Muscle layer of duodenum (tissue), 2 donors: ENCODE measurements at regions not wholly inside any gene's neighbourhood (a gene's known extent, or its start where the extent isn't known, plus 50 kb on each side); places are given as distances from the start of the nearest gene placed in this dataset.

Source experiments
- H3K27ac ChIP-seq: one replicate; pipeline ENCODE4 v1.7.0; 2013; ENCODE audit warnings: mild to moderate bottlenecking, low read length
- H3K27me3 ChIP-seq: one replicate; pipeline ENCODE4 v1.7.0; 2013; ENCODE audit warnings: low read depth, mild to moderate bottlenecking, control low read depth, low read length
- H3K36me3 ChIP-seq, 2 donors: one replicate each; pipeline ENCODE4 v1.7.0; 2013; ENCODE audit warnings: low read length in 2 of 2, control low read depth in 1 of 2, mild to moderate bottlenecking in 1 of 2; ENCODE audit not compliant: insufficient read depth in 2 of 2, control insufficient read depth in 1 of 2
- H3K4me1 ChIP-seq, 2 donors: one replicate each; pipeline ENCODE4 v1.7.0; 2013; ENCODE audit warnings: low read length in 2 of 2, mild to moderate bottlenecking in 2 of 2, control low read depth in 1 of 2, moderate library complexity in 1 of 2; ENCODE audit not compliant: insufficient read depth in 2 of 2, control insufficient read depth in 1 of 2
- H3K4me3 ChIP-seq, 2 donors: one replicate each; pipeline ENCODE4 v1.7.0; 2013; ENCODE audit warnings: low read length in 2 of 2, low read depth in 1 of 2, mild to moderate bottlenecking in 1 of 2
- H3K9me3 ChIP-seq, 2 donors: one replicate each; pipeline ENCODE4 v1.7.0; 2013; ENCODE audit warnings: low read length in 2 of 2, control low read depth in 1 of 2, mild to moderate bottlenecking in 1 of 2; ENCODE audit not compliant: control insufficient read depth in 1 of 2
- donor health status: healthy.

DNA sequence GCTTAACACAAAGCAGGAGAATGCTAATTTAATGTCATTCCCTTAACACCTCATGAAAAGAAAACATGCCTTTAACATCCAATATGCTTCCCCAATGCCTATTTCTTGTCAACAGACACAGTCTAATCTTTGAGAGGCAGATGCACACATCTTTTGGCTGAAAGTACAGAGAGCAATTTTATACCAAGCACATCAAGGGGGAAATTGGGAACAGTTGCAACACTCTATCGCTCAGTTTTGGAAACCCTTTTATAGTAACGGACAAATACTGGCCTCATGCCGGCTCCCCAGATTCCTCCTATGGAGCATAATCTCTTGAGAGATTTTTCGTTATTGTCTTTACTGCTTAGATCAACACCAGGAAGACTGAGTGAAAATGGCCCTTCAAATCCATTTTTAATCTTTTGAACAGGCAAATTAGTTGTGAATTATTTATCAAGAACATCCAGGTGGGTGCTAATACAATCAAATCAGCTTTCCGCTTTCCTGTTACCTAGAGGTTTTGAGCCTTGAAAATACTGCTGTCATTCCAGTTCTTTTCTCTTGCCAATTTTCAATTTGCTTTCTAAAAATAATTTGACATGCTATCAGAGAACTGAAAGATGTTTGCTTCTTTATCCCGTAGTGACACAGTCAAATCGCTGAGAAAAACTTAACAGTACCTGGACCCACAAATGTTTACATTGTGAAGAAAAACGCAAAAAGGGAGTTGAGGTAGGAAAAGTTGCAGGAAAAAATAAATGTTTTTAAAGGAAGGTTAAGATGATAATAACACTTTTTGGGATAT is 60.7 kb upstream of the CAND1 start:
- Histone ChIP-seq H3K9me3 (no peaks in the 10 kb centered on the region), H3K27me3 (no peaks in the 10 kb centered on the region), H3K4me3 (no peak overlapping the region), H3K4me1 (no peaks in the 10 kb centered on the region), H3K27ac (no peak overlapping the region), H3K36me3 (no peaks in the 10 kb centered on the region)

DNA sequence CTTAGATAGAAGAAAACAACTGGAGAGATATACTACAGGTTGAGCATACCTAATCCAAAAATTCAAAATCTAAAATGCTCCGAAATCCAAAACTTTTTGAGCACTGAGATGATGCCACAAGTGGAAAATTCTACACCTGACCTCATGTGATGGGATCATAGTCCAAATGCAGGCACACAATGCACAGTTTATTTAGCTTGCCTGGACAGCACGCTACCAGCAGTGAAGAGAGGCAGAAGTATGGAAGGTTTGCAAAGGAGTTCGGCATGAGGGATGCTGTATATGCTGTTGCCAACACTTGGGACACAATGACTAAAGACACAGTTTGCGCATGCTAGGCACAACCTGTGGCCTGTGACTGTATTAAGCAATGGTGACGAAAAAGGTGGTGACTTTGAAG is 58.1 kb upstream of the CAND1 start:
- Histone ChIP-seq H3K4me1 (no peaks in the 10 kb centered on the region), H3K27ac (no peak overlapping the region)

DNA sequence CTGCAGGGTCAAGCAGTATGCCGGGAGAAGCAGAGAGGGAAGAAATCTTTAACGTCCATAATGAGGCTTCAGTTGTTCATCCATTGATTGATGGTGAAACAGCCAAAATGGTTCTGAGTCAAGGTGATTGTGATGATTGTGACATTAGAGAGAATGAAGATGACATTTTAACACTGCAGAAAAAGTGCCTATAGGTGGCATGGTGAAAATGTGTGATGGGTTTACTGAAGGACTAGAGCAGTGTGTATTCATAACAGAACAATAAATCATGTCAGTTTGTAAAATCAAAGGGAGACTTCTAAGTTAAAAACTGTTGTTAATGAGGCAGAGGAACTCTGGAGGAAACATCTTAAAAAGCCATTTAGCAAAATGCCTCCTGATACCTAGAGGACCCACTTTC is 57.7 kb upstream of the CAND1 start:
- Histone ChIP-seq H3K4me1 (no peaks in the 10 kb centered on the region), H3K9me3 (no peaks in the 10 kb centered on the region), H3K27ac (no peak overlapping the region), H3K36me3 (no peaks in the 10 kb centered on the region), H3K4me3 (no peak overlapping the region), H3K27me3 (no peaks in the 10 kb centered on the region)

More for the DNA sequence above, 58.1 kb upstream of the CAND1 start:
- Histone ChIP-seq H3K27me3 (no peaks in the 10 kb centered on the region), H3K36me3 (no peaks in the 10 kb centered on the region), H3K4me3 (no peak overlapping the region), H3K9me3 (no peaks in the 10 kb centered on the region)

DNA sequence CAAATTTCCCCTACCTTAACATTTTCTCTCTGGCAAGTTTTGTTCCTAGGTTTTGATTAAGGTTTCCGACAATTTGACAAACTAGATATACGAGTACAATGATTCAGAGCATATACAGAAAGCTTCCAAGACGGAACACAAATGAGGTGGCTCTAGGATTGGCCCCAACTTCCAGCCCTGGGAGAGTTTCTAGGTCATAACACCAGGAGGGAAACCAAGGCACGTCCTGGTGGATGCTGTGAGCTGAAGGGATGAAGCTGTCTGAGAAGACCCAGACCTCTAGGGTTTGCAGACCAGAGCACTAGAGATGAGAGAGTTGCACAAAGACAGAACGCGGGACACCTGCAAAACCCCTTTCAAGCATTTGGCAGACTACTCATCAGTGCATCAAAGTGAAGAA is 51.5 kb upstream of the CAND1 start:
- H3K27me3 ChIP-seq: no peaks in the 10 kb centered on the region
- no peak overlapping the region for H3K27ac ChIP-seq
- H3K4me1 ChIP-seq: no peaks in the 10 kb centered on the region
- H3K4me3 ChIP-seq: no peak overlapping the region
- no peaks in the 10 kb centered on the region for H3K36me3 ChIP-seq
- no peaks in the 10 kb centered on the region for H3K9me3 ChIP-seq
